GM18870 (cell line): ENCODE measurements at regions not wholly inside any gene's neighbourhood (a gene's known extent, or its start where the extent isn't known, plus 50 kb on each side); places are given as distances from the start of the nearest gene placed in this dataset.

ENCODE experiments used
- ATAC-seq: cut with Tn5 transposase; IDR thresholded peaks from one replicate; pipeline ENCODE4 v1.9.1; 2021; ENCODE audit warnings: moderate library complexity; ENCODE audit not compliant: unreplicated experiment

DNA sequence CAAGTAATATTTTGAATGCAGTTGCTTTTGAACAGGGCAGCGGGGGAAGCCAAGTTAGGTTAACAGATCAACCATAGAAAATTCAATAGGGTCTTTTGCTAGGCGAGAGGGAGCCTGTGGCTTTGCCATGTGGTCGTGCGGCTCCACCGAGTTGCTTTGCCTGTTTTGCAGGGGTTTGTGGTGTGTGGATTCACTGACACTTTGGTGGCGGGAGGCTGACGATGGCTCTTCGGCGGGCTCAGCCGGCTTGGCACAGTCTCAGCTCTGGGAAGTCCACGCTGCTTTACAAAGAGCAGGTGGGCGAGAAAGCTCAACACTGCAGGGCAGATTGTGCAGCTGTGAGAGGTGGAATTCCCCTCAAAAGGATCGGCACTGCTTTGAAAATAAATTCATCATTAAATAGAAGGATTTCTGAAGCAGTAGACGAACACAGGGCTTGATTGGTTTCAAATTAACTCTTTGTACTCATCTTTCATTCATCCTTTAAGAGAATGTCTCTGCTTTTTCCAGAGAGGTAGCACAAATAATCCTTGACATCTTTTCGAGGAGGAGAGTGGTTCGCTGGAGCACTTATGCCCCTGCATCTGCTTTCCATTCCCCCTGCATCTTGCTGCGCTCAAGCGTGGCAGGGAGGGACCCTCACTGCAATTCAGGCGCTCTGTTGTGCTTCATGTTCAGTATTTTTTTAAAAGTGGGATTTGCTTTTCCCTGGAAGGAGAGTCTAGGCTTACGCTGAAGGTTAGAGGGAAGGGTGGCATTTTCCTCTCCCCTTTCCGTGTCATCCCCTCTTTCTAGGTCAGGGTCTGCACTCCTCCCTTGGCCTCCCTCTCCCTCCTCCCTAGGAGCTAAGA is 201.8 kb upstream of the LEF1 start:
- no peak for ATAC-seq

DNA sequence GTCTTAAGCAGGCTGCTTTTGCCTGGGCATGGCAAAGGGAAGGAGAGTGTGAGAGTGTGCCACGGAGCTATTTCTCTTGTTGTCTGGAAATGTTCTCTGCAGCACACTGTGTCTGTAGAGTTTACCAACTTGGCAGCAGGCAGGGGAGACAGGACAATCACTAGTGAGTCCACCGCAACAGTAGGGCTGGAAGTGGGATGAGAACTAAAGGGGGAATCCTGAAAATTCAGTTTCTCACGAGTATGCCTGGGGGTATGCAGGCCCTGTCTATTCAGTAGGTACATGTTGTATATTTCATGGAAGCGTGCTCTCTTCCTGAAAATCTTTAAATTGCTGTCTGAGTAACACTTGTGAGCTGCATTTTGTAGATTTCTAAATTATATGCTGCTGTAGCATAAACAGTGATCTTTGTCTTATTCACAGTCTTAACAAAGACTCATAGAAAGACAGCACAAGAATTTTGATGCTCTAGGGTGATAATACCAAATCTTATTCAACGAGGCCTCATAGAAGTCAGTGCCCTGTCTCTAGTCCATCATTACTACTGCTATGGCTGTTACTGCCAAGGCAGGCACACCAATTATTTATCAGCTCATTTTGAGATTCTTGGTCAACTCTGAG is 200.4 kb upstream of the LEF1 start:
- ATAC-seq, result no peak

DNA sequence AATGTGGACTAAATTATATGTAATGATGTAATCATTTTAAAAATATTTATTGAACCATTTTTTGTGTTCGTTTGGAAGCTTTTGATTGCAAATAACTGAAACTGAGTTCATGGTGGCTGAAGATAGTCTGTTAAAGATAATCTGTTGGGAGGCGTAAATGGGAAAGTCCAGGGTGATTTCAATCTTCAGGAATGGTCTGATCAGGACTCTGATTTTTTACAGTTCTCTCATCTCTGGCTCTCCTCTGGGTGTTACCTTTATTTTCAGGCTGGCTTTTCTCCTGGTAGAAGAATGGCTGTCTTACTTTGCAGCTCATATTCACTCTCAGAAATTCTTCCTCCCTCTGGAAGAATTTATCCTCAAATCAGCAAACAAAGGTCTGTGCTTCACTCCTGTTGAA is 199.0 kb upstream of the LEF1 start:
- no peak for ATAC-seq

DNA sequence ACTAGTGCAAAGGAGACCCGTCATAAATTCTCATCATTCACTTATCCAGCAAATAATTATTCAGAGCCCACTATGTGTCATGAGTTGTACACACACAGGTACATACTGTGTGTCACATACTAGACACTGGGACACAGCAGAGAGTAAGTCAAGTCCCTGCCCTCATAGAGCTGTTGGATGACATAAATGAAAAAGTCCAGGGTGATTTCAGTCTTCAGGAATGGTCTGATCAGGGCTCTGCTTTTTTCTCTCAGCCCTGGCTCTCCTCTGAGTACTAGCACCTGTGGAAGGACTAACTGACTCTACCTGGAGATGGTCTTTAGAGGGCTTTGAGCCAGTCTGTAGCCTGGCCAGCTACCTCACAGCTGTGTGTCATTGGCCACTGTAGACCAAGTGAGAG is 198.0 kb upstream of the LEF1 start:
- ATAC-seq, result no peak

DNA sequence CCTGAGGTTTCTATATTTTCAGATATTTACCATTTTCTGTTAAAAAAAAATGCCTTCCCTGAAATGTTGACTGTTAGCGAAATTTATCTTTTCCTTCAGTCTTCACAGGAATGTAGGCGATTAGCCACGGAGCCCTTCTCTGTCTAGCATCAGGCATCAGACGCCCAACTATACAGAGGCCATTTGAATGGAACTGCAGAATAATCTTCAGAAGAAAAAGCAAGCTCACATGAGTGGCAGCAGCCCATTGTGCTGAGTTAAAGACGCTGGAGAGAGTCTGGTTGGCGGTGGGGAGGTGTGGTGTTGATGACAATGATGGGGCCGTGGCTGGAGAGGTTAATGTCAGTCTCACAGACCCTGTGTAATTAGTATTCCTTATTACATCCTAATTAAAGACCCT is 196.8 kb upstream of the LEF1 start:
- no peak for ATAC-seq

DNA sequence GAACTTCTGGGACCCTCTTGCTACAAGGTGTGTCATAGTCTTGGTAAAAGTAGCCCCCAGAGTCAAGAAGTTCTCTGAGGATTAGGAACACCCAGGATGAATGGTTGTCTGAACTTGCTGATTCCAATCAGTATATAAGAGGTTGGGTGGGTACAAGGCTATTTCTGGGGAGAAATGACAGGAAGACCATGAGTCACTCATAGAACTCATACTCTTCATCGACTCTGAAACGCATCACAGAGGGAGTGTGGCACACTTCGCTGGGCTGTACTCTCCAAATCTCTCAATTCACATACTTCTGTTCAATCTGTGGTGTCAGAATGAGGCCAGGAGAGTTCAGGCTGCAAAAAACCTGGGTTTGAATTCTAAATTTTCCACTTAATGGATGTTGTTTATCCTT is 193.2 kb upstream of the LEF1 start:
- ATAC-seq, result no peak

DNA sequence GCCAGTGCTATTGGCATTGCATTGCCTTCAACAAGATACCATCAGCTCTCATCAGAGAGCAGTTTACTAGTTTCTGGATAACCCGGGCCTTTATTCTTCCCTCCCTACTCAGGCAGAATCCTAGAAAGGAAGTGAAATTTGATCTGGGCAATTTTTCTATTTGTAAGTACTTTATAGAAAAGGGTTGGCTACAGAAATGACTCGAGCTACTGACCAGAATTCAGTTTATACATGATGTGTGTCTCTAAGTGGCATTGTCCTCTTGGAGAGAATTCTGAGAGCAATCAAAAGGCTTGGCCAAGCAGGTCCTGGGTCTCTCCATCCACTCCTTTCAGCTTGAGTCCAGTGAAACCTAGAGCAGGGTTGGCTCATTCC is 192.7 kb upstream of the LEF1 start:
- ATAC-seq, result peak; percentile 63

DNA sequence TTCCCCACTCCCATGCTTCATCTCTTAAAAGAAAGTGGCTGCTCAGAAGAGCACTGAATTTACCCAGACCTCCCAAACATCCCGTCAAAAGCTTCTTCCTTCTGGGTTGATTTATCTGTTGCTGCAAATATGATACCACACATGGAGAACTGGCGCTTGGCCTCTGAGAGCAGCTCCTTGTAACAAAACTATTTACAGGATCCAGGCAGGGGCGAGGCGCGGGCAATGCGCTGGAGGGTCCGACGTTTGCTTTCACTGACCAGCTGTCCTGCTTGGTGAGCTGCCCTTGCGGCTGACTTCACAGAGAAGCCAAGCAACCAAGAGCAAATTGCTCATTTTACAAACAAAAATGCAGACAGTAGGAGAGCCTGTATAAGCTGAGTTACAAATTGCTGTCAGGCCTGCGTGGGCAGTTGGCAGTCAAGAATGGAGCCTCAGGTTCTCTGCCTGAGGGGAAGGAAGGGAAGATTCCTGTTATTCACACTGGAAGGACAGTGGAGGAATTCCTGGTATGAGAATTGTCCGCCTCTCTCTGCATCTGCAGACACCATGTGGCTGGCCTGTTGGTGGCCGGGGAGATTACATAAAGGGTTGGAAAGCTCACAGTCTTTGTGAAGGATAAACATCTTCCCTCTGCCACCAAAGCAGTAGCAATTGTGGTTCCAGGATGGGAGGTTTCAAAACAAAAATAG is 192.2 kb upstream of the LEF1 start:
- ATAC-seq, result no peak

DNA sequence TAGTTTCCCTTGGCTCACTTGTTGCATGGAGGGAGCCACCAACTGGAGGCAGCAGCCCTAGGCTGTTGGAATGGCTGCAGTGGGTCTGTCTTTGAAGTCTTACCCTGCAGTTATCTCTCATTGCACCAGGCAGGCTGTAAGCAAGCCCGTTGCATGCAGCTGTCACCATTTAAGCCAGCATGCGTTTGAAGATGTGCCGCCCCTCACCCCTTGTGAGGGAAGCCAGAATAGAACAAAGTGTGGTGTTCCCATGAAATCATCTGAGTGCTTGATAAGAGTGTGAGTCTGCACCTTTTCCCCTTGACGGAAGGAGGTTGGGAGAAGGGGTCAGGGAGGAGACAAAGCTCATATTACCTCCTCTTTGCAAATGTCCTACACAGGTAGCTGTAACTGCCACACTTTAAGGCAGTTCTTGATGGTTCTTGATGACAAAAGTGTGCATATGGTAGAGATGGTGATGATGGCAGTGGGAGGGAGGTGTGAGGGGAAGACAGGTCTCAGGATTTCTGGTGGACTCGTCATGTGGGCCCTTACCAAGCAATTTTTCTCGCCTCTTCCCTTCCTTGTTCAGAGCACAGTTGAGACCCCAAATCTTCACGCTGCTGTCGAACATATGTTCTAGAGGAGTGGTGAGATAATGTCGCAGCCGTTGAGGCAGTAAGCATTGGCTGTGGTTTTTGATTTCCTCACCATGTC is 191.4 kb upstream of the LEF1 start:
- no peak for ATAC-seq

DNA sequence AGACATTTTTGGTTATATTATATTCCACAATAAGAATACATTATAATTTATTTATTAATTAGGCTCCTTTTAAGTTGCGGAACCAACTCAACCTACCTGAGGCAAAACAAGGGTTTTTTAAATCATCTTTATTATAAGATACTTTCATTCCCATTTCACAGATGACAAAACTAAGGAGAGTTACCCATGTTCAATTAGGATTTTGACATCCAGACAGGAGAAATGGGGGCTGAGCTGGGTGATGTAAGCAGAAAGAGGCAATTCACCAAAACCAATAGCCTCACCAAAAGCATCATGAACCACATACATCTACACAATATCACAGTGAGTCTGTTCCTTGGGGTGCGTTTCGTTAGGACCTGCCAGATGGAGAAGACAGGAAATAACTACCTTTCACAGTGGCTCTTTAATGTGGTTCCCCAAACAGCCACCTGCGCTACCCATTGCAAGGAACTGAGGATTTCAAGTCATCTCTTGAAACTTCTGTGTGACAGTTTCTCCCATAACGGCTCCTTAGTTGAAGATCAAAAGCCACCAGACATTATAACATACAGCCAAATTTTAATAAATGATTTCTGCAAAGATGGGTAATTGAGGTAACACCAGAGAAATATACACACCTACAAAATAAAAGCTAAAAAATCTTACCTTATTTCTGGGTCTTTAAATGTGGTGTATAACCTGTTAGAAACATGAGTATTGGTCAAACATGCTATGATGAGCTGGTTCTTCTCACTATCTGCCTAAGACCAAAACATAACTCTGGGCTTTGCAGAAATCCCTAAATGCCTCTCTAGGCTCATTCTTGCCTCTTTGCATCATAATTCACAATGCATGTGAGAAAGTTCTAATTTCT is 190.6 kb upstream of the LEF1 start:
- ATAC-seq, result no peak

DNA sequence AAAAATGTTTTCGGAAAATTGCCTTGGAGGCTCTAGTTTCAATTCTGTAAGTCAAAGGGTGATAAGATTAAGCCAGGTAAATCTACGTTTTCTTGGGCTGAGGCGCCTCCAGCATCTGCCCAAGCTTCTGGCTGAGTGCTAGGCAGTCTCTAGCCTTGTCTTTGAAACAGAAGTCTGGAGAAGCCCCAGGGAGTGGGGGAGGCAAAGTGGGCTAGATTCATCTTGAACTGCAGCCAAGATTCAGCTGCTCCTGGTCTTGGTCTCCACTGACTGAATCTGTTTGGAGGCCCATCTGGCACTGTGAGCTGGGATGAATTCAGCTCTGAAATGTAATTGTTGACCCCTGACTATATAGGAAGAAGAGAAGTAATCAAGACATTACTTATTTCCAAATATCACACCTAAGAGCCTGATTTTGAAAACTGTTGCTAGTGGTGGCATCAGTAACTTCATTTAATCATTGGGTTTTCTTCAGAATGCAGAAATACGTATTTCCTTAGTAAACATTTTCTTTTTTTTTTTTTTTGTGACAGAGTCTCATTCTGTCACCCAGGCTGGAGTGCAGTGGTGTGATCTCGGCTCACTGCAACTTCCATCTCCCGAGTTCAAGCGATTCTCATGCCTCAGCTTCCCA is 187.3 kb upstream of the LEF1 start:
- no peak for ATAC-seq

DNA sequence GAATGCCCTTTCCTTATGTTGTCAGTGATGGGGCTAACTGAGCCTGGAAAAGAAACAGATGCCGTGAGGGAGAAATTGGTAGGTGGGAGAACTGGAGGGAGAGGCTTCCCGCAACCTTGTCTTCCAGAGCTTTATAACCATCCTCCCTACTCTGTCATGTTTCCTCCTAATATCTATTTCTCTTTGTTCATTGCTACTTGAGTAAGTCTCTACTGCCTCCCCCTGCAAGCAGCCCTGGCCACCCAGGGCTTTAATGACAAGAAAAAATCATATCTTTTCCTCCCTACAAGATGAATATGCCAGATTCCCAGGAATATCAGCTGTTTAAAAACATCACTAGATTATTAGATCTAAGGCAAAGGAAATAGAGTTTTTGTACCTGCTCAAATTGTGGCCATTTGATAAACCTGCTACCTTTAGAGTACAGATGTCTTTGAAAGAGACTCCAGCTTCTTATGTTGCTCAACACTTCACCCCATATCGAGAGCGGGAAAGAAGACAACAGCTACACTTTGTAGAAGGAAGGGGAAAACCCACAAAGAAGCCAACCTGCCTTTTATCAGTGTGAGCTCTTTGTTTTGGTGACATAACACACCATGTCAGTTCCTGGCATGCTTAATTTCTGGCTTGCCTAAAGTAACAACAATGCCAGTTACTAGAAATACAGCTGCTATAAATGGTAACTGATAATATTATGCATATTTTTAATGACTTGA is 186.6 kb upstream of the LEF1 start:
- no peak for ATAC-seq

DNA sequence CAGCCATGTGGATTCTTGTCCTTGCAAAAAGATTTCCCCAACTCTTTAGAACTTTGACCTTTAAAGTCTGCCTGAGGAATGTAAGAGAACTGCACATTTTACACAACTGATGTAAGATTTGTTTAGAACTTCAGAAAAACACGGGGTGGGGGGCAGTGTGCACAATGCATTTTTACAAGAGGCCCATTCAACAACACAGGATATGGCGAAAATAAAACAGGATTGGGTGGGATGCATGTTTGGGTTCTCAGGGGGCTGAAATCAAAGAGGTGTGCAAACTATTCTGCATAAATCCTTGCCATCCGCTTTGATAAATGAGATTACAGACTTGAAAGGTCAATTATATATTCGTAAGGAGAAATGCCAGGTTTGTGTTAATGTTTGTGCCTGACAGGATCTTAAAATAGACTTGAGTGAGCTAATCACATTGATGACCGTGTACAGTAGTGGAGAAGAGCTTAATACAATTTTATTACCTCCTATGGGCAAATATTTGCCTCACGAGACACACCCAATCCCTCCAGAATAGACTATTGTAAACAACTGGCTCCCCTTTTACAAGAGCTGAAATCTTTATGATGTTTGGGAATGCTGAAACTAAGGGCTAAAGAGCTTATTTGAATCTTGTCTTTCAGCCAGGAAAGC is 184.1 kb upstream of the LEF1 start:
- ATAC-seq, result no peak

DNA sequence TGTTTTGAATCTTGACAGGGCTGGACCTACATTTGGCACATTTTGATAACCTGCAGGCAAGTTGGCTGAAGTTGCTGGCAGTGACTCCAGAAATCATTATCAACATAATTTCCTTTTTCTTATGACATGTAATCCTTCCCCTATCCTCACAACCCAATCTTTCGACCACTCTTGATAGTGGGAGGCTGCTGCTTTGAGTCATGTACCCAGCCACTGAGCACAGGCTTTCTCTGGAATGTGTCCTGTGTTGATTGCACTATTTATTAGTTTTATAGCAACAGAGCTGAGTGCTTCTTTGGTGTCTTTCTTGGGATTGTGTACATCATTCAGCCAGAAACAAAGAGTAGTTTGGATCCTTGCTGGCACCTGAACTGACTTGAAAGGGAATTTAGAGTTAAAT is 183.1 kb upstream of the LEF1 start:
- no peak for ATAC-seq

DNA sequence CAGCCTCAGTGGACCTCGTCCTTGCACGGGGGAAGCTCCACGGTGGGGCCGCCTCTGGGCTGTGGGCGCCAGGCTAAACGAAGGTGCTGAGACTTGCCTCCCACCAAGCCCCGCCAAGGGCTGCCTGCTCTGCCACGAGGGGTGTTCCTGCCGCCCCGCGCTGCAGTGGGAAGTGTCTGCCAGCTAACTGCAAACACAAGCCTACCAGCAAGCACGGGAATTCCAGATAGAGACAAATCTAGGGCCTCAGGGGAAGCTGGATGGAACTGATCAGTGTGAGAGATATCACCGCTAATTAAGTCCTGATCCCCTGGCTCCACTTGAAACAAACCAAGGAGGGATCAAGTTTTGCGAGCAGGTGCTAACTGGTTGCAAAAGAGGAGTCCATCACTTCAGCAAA is 181.6 kb upstream of the LEF1 start:
- ATAC-seq, result no peak

DNA sequence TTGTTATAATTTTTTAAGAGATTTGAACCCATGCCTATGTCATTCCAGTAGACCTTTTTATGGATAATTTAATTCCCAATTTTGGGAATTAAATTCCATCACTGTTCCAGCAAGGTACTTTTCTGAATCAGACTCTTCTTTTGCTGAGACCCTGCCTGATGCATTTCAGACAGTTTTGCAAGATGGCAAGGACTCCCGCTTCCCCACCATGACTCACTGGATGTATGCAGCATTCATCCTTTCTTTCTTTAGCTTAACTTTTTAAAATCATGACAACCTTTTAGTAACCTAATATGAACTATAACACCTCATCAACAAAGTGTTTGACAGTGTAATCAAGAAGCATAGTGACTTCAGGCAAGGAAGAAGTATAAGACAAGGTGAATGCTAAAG is 178.1 kb upstream of the LEF1 start:
- ATAC-seq, result no peak

DNA sequence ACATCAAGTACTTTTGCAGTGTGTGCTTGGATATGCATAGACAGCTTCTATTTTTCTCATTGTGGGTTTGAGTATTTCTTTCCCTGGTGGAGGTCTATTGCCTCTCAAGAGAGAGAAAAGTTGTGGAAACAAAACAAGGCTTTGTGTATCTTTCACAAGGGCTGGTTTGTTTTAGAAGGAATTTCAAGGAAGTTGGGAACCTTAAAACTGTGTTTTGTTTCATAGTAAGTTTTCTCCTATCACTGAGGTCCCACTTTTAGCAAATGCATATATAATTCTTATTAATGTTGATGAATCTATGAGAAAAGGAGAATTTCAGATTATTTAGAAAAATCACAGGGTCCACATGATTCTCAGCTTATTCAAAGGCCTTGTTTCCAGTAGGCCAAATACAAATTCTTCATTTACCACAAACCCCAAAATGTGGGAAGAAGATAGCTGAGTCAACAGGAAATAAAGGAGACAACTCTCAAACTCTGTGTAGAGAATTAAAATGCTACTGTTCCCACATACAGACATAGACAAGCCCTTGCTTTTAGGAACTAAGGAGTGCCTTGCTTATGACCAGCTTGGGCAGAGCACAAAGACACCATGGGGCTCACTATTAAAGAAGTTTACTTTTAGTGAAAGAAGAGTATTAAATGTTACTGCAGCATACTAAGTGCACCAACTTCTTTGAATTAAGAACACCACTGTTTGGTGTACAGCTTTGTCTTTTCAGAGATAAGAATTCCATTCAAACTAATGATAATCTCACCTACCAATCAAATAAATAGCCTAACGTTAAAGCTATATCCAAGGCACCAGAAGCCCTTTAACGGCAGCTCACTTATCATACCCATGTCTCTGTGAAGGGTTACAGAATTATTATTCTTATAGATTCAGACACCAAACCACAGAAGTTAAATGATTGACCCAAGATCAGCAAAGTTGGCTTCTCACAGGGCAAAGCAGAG is 177.4 kb upstream of the LEF1 start:
- no peak for ATAC-seq
